GM12865 (cell line): ENCODE measurements at regions not wholly inside any gene's neighbourhood (a gene's known extent, or its start where the extent isn't known, plus 50 kb on each side); places are given as distances from the start of the nearest gene placed in this dataset.
"Not testable (repeated sequence)": the region's sequence is repeated elsewhere in the genome, so short reads cannot be mapped to it uniquely, and the experiment has no call there.

Source experiments
- DNase-seq: peaks from one replicate; pipeline ENCODE4 v3.0.0; 2010; ENCODE audit warnings: low read depth
- H3K4me3 ChIP-seq: 2 replicates; pipeline ENCODE4 v1.5.1; 2011; ENCODE audit warnings: mild to moderate bottlenecking, low read depth, low read length, control low read depth
- TF ChIP-seq, protein P1 (sequence below): IDR thresholded peaks from 2 replicates; pipeline ENCODE4 v1.5.1; 2011; ENCODE audit warnings: low read length, control low read depth, low read depth, inconsistent platforms; ENCODE audit not compliant: insufficient read depth; ENCODE audit errors: missing control alignments

- TF ChIP-seq, protein P1, sequence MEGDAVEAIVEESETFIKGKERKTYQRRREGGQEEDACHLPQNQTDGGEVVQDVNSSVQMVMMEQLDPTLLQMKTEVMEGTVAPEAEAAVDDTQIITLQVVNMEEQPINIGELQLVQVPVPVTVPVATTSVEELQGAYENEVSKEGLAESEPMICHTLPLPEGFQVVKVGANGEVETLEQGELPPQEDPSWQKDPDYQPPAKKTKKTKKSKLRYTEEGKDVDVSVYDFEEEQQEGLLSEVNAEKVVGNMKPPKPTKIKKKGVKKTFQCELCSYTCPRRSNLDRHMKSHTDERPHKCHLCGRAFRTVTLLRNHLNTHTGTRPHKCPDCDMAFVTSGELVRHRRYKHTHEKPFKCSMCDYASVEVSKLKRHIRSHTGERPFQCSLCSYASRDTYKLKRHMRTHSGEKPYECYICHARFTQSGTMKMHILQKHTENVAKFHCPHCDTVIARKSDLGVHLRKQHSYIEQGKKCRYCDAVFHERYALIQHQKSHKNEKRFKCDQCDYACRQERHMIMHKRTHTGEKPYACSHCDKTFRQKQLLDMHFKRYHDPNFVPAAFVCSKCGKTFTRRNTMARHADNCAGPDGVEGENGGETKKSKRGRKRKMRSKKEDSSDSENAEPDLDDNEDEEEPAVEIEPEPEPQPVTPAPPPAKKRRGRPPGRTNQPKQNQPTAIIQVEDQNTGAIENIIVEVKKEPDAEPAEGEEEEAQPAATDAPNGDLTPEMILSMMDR = no peak
- H3K4me3 ChIP-seq = no peak overlapping the region
- no peak for DNase-seq
These were observed 507.4 kb downstream of the DACH1 start for GRCh38 chr13:71359641-71360040.

- no peak for DNase-seq
- H3K4me3 ChIP-seq = no peak overlapping the region
- TF ChIP-seq, protein P1 = no peak
These were observed 508.8 kb downstream of the DACH1 start for GRCh38 chr13:71358218-71358617.

GRCh38 chr13:71355010-71355409 is 512.0 kb downstream of the DACH1 start:
- no peak overlapping the region for H3K4me3 ChIP-seq
- no peak for DNase-seq
- TF ChIP-seq, protein P1 = no peak

DNA sequence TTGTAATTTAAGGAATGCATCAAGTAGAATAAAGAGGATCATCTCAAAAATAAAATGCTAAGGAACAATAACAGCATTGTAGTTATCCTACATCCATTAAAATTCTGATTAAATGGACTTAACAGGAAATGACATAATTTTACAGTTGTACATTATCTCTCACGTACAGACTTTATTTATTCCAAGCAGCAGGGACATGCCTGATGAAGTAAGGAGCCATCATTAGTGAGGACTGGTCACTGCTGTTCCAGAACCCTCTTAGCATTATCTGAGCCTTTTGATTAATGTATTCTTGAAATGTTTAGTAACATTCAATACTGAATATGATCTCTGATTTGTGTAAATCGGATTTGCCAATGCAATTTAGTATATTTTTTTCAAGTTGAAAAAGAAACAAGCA is 516.1 kb downstream of the DACH1 start:
- TF ChIP-seq, protein P1 = no peak

DNA sequence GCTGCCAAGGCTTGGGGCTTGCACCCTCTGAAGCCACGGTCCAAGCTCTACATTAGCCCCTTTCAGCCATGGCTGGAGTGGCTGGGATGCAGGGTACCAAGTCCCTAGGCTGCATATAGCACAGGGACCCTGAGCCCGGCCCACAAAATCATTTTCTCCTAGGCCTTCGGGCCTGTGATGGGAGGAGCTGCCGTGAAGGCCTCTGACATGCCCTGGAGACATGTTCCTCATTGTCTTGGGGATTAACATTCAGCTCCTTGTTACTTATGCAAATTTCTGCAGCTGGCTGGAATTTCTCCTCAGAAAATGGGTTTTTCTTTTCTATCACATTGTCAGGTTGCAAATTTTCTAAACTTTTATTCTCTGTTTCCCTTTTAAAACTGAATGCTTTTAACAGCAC is 521.1 kb downstream of the DACH1 start:
- not testable (repeated sequence) for DNase-seq

More for the DNA sequence above, 516.1 kb downstream of the DACH1 start:
- DNase-seq = no peak
- H3K4me3 ChIP-seq = no peak overlapping the region

GRCh38 chr13:71339736-71340135 is 527.3 kb downstream of the DACH1 start:
- DNase-seq = no peak
- H3K4me3 ChIP-seq = no peak overlapping the region
- TF ChIP-seq, protein P1 = no peak

More for the DNA sequence above, 521.1 kb downstream of the DACH1 start:
- H3K4me3 ChIP-seq = not testable (repeated sequence)

- TF ChIP-seq, protein P1 = no peak
- no peak for DNase-seq
- no peak overlapping the region for H3K4me3 ChIP-seq
These were observed 528.0 kb downstream of the DACH1 start for GRCh38 chr13:71339005-71339404.
